HG03342 (cell line): ENCODE measurements at regions not wholly inside any gene's neighbourhood (a gene's known extent, or its start where the extent isn't known, plus 50 kb on each side); places are given as distances from the start of the nearest gene placed in this dataset.

Experiments used
- ATAC-seq: cut with Tn5 transposase; IDR thresholded peaks from one replicate; pipeline ENCODE4 v1.9.1; 2021; ENCODE audit warnings: mild to moderate bottlenecking, moderate library complexity; ENCODE audit not compliant: unreplicated experiment

DNA sequence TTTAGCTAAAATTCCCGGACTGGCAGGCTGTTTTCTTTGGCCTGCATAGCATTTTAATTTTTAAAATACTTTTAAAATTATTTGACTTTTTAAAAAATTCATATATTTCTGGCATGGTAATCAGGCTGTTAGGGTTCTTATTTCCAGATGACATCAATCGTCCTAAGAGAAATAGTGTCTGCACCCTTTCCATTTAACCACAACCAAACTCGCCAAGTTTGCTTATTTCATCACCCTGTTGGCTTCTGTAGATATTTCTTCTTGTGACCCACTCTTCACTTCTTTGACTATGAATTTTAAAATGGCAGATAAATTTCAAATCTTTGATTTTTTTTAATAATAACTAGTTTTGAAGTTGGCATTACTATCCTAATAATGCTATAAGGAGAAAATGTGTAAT is 675.7 kb upstream of the FTMT start:
- no peak for ATAC-seq

DNA sequence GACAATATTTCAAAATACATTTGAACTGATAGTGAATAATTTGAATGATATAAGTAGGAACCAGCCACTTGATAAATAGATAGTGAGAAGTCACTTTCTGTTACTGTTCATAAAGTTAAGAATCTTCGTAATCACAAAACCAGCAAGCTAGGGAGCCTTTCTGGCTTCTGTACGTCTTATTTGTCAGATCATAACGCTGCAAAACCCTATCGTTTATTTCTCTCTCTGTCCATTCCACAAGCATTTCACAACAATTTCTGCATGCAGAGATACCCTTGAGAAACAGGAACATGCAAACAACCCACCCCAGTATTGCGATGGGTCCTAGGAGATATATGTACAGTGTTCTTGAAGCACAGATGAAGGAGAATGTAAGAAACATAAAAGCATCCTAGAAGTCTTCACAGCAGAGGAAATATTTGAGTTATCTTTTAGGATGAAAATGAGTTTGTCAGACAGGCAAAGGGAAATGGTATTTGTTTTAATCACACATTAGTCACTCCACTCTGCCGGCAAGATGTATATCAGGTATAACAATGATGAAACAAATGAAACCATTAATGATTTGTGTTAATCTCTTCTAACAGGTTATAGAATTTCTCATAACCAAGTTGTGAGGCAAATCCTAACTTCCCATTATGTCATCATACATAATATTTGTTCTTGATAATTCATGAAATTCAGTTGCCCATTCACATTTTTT is 668.7 kb upstream of the FTMT start:
- ATAC-seq = no peak

DNA sequence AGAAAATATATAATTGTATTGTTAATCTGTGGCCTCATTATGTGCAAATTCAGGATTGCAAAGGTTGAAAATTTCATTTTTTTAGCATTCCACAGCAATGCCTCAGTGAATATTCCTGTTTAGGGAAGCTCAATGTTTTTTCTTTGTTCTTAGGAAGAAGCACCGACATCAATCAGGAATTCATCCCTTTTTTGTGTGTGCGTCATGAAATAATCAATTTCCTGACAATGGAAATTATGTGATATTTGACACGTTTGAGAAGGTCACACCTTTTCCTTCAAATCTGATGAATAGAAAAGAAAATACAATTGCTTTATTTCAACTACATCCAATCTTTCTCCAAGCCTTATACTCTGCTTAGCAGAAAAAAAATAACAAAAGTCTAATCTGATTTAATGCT is 662.8 kb upstream of the FTMT start:
- no peak for ATAC-seq

DNA sequence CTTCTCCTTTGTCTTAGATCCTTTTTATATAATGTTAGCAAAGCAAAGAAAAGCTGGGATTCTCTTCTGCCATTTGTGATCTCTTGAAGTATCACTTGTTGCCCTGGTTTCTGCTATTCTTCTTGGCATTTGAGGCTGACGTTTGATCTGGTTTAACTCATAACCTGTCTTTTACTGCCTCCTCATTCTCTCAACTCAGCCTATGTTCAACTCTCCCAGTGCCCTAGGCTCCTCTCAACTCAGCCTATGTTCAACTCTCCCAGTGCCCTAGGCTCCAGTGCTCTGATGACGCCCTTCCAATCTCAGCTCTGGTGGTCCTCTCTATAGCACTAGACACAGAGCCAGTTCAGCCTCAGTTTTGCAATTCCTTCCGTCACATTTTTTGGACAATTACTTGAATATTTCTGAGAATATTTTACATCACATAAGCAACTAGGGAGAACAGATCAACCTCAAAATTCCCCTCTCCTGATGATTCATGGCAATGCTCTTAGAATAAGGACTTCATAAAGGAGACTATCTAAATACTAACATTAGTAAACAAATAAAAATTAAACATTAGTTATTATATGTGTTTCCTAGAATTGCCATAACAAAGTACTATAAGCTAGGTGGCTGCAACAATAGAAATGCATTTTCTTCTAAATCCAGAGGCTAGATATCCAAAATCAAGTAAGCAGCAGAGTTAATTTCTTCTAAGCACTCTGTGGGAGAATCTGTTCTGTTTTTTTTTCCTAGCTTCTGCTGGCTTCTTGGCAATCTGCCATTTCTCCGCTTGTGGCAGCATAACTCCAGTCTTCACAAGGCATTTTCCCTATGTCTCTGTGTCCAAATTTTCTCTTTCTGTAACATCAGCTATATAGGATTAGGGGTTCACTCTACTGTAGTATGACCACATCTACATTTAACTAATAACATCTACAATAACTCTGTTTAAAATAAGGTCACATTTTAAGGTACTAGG is 662.1 kb upstream of the FTMT start:
- no peak for ATAC-seq

DNA sequence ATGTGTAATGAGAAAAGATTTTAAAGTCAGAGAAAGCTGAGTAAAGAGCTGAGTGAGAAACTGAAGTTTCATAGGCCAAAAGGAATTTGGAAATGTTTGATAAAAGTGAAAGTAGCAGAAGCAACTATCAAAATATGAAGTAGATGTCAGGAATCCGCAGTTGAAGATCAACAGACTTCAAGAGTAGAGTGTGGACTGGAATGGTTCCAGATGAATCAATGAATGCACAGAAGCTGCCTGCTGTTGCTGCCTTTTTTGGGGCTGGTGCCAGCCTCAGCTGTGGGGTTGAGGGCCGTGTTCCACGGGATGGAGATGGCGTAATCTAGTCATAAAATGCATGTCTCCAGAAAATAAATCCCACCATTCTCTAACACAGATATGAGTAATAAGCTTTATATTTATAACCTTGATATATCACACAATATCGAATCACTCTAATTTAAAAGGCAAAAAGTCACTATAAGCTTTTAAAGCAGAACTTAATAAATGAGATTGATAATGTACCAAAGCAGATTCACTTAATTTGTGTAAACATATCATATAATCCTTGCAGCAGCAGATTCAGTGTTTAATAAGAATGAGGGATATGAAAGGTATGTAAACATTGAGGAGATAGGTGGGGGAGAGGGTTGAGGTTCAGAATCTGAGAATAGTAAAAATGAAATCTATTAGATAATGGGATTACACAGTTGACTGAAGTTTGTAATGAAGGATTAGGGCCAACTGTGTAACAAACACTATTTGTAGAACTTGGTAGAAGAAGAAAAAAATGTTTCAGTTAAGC is 652.3 kb upstream of the FTMT start:
- ATAC-seq = no peak

DNA sequence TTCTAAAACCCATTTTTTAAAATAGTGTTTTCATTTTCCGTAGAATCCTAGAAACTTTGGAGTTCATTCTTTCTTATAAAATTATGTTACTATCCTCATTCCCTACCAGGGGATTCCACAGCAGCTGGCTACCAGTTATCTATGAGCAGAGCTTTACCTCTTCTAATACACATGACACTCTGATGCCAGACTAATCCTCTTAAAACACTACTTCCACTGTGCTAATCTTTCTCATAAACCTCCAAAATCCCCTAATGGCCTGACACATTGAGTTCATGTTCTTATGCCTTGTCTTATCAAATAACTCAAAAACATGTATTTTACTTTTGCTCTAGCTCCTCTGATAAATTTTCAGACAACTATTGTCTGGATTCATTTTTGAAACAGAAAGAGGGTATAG is 633.6 kb upstream of the FTMT start:
- no peak for ATAC-seq

DNA sequence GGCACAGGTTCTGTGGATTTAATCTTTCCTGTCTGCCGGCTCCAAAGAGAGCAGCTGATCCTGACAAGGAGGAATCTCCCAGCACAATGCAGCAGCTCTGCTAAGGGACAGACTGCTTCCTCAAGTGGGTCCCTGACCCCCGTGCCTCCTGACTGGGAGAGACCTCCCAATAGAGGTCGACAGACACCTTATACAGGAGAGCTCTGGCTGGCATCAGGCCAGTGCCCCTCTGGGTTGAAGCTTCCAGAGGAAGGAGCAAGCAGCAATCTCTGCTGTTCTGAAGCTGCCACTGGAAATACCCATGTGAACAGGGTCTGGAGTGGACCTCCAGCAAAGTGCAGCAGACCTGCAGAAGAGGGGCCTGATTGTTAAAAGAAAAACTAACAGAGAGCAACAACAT is 630.2 kb upstream of the FTMT start:
- ATAC-seq = no peak

DNA sequence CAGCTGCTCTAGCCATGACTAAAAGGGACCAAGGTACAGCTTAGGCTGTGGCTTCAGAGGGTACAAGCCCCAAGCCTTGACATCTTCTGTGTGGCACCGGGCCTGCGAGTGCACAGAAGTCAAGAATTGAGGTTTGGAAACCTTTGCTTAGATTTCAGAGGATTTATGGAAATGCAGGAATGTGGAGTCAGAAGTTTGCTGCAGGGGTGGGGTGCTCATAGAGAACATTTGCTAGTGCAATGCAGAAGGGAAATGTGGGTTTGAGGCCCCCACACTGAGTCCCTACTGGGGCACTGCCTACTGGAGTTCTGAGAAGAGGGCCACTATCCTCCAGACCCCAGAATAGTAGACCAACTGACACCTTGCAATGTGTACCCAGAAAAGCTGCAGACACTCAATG is 624.9 kb upstream of the FTMT start:
- no peak for ATAC-seq

DNA sequence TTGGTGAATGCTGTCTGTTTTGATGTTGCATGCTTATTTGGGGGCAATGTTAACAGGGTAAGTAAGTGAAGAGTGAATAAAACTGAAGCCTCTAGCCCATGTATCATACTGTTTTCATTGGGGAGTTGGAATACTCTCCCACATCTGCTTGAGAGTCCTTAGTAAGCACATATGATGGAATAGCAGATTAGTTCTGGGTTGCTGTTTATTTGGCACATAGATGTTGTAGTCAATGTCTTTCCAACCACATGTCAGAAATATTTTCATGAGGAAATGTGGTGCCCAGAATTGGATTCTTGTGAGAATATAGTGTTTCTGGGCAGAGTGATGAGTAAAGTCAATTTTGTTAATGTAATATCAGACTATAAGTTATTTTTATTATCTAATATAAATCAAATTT is 611.7 kb upstream of the FTMT start:
- ATAC-seq = no peak

DNA sequence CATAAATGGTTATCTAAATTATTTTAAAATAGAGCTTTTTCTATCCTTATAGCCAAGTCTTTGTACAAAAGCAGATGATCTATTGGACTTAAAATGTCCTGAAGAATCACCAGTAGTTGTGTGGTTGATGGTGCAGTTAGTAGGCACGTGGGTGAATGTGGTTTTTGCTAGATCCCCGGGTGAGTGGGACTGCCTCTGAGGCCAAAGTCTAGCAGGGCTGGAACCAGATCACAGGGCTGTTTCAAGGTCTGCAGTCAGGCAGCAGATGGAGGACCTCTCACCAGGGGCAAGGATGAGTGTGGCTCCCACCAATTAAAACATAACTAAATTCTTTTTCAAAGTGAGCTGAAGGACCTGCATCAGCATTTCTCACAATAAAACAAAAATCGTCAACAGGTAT is 604.7 kb upstream of the FTMT start:
- ATAC-seq = no peak

DNA sequence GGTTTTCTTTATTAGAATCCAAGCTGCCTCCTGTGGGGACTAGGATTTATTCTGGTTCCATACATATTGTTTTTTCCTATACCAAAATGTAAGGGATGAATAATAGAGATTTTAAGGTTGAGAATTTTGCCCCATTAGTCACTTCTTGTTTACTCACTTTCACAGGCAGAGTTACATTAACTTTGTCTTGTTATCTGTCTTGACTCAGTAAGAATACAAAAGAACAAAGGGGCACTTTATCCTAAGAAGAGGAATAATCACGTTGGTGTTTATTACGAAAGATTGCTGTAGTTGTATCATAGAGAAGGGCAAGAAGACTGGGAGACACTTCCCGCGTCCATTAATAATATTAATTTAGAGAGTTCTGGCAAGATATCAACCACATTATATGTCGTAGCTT is 599.7 kb upstream of the FTMT start:
- no peak for ATAC-seq

DNA sequence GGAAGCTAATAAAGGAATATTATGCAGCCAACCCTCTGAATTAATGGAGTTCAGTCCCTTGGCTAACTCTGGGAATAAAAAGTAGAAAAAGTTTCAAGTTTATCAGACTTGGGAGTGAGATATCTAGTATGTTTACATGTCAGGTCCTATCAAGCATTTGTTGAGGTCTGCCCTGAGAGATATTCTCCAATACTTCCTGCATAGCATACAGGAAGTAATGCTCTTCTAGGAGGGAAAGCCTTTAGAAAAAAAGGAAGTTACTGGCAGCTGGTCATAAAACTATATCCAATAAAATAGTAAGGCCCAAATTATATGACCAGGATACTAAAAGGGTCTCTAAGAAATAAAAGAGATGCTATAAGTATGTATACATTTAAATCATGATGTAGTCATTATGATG is 594.1 kb upstream of the FTMT start:
- no peak for ATAC-seq

DNA sequence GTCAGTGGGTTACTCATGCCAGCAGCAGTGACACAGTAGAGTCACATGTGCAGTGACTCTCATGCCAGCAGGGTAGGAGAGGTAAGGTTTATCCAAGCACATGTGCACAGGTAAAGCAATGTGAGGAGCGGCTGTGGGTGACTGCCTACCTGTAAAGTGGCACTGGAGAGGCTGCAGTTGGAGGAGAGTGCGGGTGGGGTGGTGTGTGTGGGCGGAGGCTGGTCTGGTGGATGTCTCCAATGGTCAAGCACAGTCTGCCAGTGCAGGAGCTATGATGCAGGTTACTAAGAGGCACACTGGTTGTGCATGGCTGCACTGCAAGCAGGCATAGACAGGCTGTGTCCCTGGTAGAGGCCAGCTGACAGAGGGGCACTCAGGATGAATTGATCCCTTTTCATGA is 588.2 kb upstream of the FTMT start:
- no peak for ATAC-seq

DNA sequence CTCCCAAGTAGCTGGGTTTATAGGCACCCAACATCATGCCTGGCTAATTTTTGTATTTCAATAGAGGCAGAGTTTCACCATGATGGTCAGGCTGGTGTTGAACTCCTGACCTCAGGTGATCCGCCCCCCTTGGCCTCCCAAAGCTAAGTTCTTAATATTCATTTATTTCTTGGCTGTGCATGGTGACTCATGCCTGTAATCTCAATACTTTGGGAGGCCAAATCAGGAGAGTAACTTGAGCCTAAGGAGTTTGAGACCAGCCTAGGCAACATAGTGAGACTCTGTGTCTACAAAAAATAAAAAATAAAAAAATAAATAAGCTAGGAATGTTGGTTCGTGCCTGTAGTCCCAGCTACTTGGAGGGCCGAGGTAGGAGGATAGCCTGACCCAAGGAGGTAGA is 587.1 kb upstream of the FTMT start:
- no peak for ATAC-seq

DNA sequence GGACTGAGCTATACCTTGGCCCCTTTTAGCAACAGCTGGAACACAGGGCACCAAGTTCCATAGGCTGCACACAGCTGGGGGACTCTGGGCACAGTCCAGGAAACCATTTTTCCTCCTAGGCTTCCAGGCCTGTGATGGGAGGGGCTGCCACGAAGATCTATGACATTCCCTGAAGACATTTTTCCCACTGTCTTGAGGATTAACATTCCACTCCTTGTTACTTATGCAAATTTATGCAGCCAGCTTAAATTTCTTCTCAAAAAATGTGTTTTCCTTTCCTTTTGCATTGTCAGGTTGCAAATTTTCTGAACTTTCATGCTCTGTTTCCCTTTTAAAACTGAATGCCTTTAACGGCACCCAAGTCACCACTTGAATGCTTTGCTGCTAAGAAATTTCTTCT is 580.1 kb upstream of the FTMT start:
- no peak for ATAC-seq

DNA sequence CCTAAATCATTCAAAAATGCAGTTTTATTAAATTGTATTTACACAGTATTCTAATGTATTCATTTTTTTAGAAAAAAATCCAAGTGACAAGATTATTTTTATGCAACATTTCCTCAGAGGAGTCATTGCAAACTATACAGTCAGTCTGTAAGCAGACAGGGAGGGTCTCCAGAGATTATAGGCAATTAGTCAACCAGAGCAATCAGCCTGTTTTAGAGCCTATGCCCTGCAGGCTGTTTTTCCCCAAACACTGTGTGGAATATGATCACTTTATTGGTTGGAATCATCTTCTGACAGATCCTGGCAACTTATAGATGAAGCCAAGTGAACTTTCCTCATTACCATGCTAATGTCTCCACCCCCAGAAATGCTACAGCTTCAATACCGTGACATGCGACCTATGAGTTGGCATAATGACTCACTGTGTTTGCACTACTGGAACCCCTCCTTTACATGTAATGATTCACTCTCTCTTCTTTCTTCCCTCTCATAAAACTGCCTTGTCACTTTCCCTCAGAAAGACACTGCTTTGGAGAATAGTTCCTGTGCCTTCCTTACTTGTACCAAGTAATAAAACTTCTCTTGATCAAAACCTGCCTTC is 577.7 kb upstream of the FTMT start:
- no peak for ATAC-seq

DNA sequence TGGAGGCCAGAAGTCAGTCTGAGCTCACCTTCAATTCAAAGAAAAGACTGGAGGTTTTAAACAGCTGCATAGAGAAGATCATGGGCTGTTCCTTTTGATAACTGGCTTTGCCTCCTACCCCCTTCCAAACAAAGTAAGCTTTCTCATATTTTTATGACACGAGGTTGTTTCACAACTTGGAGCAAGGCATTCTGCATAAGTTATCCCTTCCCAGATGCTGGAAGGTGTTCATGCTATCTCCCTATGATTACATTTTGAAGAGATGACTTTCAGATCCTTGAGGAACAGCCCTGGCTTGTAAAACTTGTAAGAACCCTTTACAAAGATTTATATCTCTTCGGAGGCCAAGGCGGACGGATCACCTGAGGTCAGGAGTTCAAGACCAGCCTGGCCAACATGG is 571.9 kb upstream of the FTMT start:
- no peak for ATAC-seq

DNA sequence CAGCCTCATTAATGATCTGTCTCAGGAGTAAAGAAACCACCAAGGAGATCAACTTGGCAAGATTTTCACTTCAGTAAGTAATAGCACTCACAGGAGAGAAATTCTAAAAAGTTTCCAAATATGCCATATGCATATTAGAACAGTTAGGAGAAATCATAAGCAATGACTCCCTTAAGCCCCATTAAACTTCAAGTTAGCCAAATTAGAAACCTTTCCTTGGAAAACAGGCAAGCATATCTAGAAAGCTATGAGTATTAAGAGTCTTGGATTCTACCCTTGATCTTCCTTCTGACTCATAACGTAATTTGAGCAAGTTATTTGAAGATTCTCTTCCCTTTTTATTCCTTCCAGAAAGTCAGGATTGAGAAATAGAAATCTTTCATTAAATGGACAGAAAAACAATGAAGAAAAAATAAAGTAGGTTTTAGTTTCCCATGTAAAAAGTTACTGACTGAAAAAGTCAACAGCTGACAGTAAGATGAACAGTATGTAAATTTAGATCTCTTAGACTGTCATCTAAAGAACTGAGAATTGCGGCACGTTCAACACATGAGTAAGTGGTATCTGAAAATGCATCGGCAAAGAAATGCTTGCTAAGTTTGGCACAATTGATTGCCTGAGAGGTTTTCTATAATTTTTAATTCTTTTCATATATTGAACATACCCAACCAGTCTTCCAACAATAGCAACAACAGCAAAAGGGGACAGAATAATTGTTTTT is 565.7 kb upstream of the FTMT start:
- ATAC-seq = no peak

DNA sequence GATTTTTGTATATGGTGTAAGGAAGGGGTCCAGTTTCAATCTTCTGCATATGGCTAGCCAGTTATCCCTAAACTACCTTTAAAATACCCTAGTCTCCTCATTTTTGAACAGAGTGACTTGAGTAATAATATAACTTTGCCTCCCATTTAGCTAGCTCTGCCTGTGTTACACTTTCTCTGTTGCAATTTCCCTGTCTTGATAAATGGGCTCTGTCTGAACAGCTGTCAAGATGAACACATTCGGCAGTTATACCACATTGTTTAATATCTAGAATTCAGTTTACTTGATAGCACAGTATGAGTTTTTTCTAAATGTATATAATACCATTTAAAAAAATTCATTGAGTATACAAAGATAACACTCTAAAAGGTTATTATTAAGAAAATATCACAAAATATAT is 562.9 kb upstream of the FTMT start:
- ATAC-seq = no peak

DNA sequence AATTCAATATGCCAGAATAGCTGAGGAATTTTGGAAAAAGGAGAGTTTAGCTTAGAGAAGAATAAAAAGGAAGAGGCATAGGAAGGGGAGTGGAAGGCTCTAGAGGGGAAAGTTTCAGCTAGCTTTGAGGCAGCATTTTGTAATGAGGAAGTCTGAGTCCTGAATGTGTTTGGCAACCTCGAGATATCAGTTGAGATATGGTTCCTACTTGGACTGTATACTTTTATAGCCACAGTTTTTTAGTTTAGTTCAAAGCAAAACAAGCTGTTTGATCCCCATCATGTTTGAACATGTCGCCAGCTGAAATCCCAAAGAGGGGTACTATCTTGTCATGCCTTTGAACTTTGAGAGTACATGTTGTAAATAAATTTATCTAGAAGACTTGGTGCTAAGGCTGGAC is 559.0 kb upstream of the FTMT start:
- ATAC-seq = no peak

DNA sequence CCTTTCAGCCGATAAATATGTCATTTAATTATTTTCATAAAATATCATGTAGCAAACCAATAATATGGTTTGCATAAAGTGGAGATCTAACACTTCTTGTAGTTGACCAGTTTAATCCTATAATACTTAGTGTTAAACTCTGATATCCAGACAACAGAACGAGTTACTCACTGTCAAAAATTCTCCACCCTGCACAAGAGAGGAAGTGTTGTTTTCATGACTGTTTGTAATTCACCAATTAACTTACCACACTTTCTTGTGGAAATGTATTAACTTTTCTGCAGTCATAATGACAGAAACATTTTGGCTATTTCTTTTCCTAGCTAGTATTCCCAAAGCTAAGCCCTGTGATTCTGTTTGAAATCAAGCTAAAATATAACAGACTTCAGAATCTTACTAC is 555.3 kb upstream of the FTMT start:
- ATAC-seq = no peak
